H1 (cell line): ENCODE measurements at regions not wholly inside any gene's neighbourhood (a gene's known extent, or its start where the extent isn't known, plus 50 kb on each side); places are given as distances from the start of the nearest gene placed in this dataset.

Source experiments
- CTCF ChIA-PET: fragments of 300-600 bp; sonication (Branson Sonifier 250); formaldehyde crosslinking; loops from one replicate; lab custom pipeline; 2021; ENCODE audit not compliant: partially characterized antibody; lab: Charles Lee
- POLR2A ChIA-PET: fragments of 300-600 bp; sonication (Branson Sonifier 250); formaldehyde crosslinking; loops from one replicate; lab custom pipeline; 2021; ENCODE audit warnings: inconsistent platforms; ENCODE audit not compliant: partially characterized antibody; lab: Charles Lee
- DNase-seq, 2 experiments: peaks; one replicate each; pipeline versions ENCODE4 v3.0.0 to v3.0.0-alpha.2; 2010 to 2022; ENCODE audit warnings: low spot score in 2 of 2, low read depth in 1 of 2, mixed read lengths in 1 of 2
- FAIRE-seq: peaks from 2 replicates; lab custom pipeline; 2011; peaks lifted over from hg19 to GRCh38; lab: Jason Lieb, UNC
- H2AFZ ChIP-seq: 2 replicates; pipeline ENCODE4 v1.8.1; 2012; ENCODE audit warnings: low read length, inconsistent platforms
- H2AK5ac ChIP-seq: 2 replicates; pipeline ENCODE4 v1.6.1; 2013; ENCODE audit warnings: low read depth, low read length
- H2BK120ac ChIP-seq: replicated peaks from 2 replicates; pipeline ENCODE3; 2013; ENCODE audit warnings: low read depth, low read length, inconsistent platforms
- H2BK12ac ChIP-seq: 2 replicates; pipeline ENCODE4 v1.6.1; 2013; ENCODE audit warnings: low read depth, low read length
- H2BK15ac ChIP-seq: 2 replicates; pipeline ENCODE4 v1.6.1; 2013; ENCODE audit warnings: low read length
- H2BK20ac ChIP-seq: 2 replicates; pipeline ENCODE4 v1.6.1; 2013; ENCODE audit warnings: low read length
- H2BK5ac ChIP-seq: 2 replicates; pipeline ENCODE4 v1.6.1; 2013; ENCODE audit warnings: low read depth, low read length
- H3K14ac ChIP-seq: 2 replicates; pipeline ENCODE4 v1.6.1; 2013; ENCODE audit warnings: inconsistent platforms; ENCODE audit not compliant: insufficient read length
- H3K18ac ChIP-seq: 2 replicates; pipeline ENCODE4 v1.6.1; 2013; ENCODE audit warnings: low read length; ENCODE audit errors: extremely low read depth
- H3K23ac ChIP-seq: 2 replicates; pipeline ENCODE4 v1.6.1; 2013; ENCODE audit warnings: inconsistent platforms; ENCODE audit not compliant: insufficient read length
- H3K23me2 ChIP-seq: 2 replicates; pipeline ENCODE4 v1.6.1; 2013; ENCODE audit warnings: low read depth, low read length
- H3K27ac ChIP-seq: 2 replicates; pipeline ENCODE4 v1.6.1; 2011; ENCODE audit warnings: low read depth, low read length, inconsistent platforms
- H3K27me3 ChIP-seq, 4 experiments: replicated peaks in 1 of 4; 1 replicate in 1 of 4; 2 replicates in 3 of 4; pipeline versions ENCODE4 v1.6.1 to v1.8.1; 2011 to 2013; ENCODE audit warnings: low read length in 3 of 4, mild to moderate bottlenecking in 3 of 4, inconsistent platforms in 2 of 4, mixed read lengths in 2 of 4, moderate library complexity in 1 of 4; ENCODE audit not compliant: control insufficient read depth in 3 of 4, insufficient read depth in 3 of 4; ENCODE audit errors: extremely low read depth in 1 of 4
- H3K36me3 ChIP-seq, 4 experiments: 2 replicates each; pipeline versions ENCODE4 v1.6.1 to v1.8.1; 2011 to 2013; ENCODE audit warnings: mild to moderate bottlenecking in 4 of 4, low read length in 3 of 4, moderate library complexity in 2 of 4, control low read depth in 1 of 4, inconsistent platforms in 1 of 4; ENCODE audit not compliant: insufficient read depth in 4 of 4, control insufficient read depth in 2 of 4
- H3K4ac ChIP-seq: replicated peaks from 2 replicates; pipeline ENCODE3; 2013; ENCODE audit warnings: low read length, low read depth, mixed read lengths, inconsistent platforms; ENCODE audit not compliant: insufficient read length
- H3K4me1 ChIP-seq, 4 experiments: replicated peaks in 1 of 4; 1 replicate in 1 of 4; 2 replicates in 3 of 4; pipeline versions ENCODE4 v1.6.1 to v1.8.1; 2011 to 2013; ENCODE audit warnings: low read length in 3 of 4, inconsistent platforms in 2 of 4, mixed read lengths in 1 of 4; ENCODE audit not compliant: insufficient read depth in 4 of 4, control insufficient read depth in 3 of 4
- H3K4me2 ChIP-seq, 2 experiments: 2 replicates each; pipeline versions ENCODE4 v1.6.1 to v1.8.1; 2011 to 2013; ENCODE audit warnings: low read depth in 2 of 2, low read length in 2 of 2, control low read depth in 1 of 2, inconsistent platforms in 1 of 2, mild to moderate bottlenecking in 1 of 2; ENCODE audit not compliant: insufficient read depth in 1 of 2
- H3K4me3 ChIP-seq, 4 experiments: fragments of 200-600, 300-600 bp in 1 of 4; sonication (generic), shearing (Covaris generic), sonication (Bioruptor Twin) in 1 of 4; 2 replicates each; pipeline versions ENCODE4 v1.5.1 to v1.8.1; 2011 to 2016; ENCODE audit warnings: low read length in 4 of 4, low read depth in 3 of 4, control low read depth in 2 of 4, inconsistent platforms in 2 of 4, mild to moderate bottlenecking in 2 of 4, mixed read lengths in 1 of 4, moderate library complexity in 1 of 4; ENCODE audit not compliant: insufficient read depth in 2 of 4; ENCODE audit errors: extremely low read depth in 1 of 4
- H3K56ac ChIP-seq: replicated peaks from 2 replicates; pipeline ENCODE3; 2013; ENCODE audit warnings: low read depth, mild to moderate bottlenecking, mixed read lengths, low read length, inconsistent platforms; ENCODE audit not compliant: insufficient read length
- H3K79me1 ChIP-seq: 2 replicates; pipeline ENCODE4 v1.6.1; 2013; ENCODE audit warnings: low read depth, low read length, control low read depth
- H3K79me2 ChIP-seq, 2 experiments: 2 replicates each; pipeline versions ENCODE4 v1.6.1 to v1.8.1; 2012 to 2013; ENCODE audit warnings: low read length in 2 of 2, mild to moderate bottlenecking in 2 of 2, inconsistent platforms in 1 of 2; ENCODE audit not compliant: insufficient read depth in 2 of 2, control insufficient read depth in 1 of 2
- H3K9ac ChIP-seq, 4 experiments: replicated peaks in 1 of 4; 1 replicate in 1 of 4; 2 replicates in 3 of 4; pipeline versions ENCODE4 v1.6.1 to v1.8.1; 2011 to 2013; ENCODE audit warnings: low read depth in 3 of 4, low read length in 3 of 4, control low read depth in 2 of 4, mild to moderate bottlenecking in 2 of 4, moderate library complexity in 2 of 4, inconsistent platforms in 1 of 4; ENCODE audit errors: extremely low read depth in 1 of 4
- H3K9me3 ChIP-seq, 2 experiments: 2 replicates each; pipeline versions ENCODE4 v1.6.1 to v1.8.1; 2012 to 2013; ENCODE audit warnings: mild to moderate bottlenecking in 2 of 2, moderate library complexity in 2 of 2, control low read depth in 1 of 2, inconsistent platforms in 1 of 2, low read depth in 1 of 2, low read length in 1 of 2, mixed read lengths in 1 of 2; ENCODE audit not compliant: insufficient read depth in 2 of 2
- H4K20me1 ChIP-seq, 2 experiments: replicated peaks in 1 of 2; 2 replicates each; pipeline versions ENCODE3 to v1.8.1; 2011 to 2013; ENCODE audit warnings: inconsistent platforms in 2 of 2, low read length in 2 of 2, mild to moderate bottlenecking in 1 of 2; ENCODE audit not compliant: insufficient read depth in 2 of 2, control insufficient read depth in 1 of 2
- H4K5ac ChIP-seq: 2 replicates; pipeline ENCODE4 v1.6.1; 2013; ENCODE audit warnings: low read length, low read depth, mixed read lengths, inconsistent platforms; ENCODE audit not compliant: insufficient read length
- H4K8ac ChIP-seq: 2 replicates; pipeline ENCODE4 v1.8.0; 2013; ENCODE audit warnings: mild to moderate bottlenecking, moderate library complexity, low read length, inconsistent platforms; ENCODE audit not compliant: insufficient read depth; ENCODE audit errors: extremely low read depth
- H4K91ac ChIP-seq: replicated peaks from 2 replicates; pipeline ENCODE3; 2013; ENCODE audit warnings: low read length, mixed read lengths, inconsistent platforms; ENCODE audit not compliant: insufficient read length
- CBX8 ChIP-seq: fragments of 300-800, 300-1000 bp; sonication (generic); IDR thresholded peaks from 2 replicates; pipeline ENCODE4 v1.7.1; 2016; ENCODE audit warnings: low read depth, low read length, borderline replicate concordance
- EP300 ChIP-seq, 2 experiments: IDR thresholded peaks; 1 replicate in 1 of 2; 2 replicates in 1 of 2; pipeline ENCODE4 v1.6.1; 2011 to 2012; ENCODE audit warnings: low read depth in 2 of 2, low read length in 2 of 2, mild to moderate bottlenecking in 2 of 2, borderline replicate concordance in 1 of 2, inconsistent platforms in 1 of 2, moderate library complexity in 1 of 2
- FOSL1 ChIP-seq: IDR thresholded peaks from 2 replicates; pipeline ENCODE4 v1.6.1; 2011; ENCODE audit warnings: mild to moderate bottlenecking, low read depth, low read length, moderate library complexity; ENCODE audit not compliant: insufficient read depth
- KDM1A ChIP-seq: fragments of 200-600, 300-600 bp; sonication (generic); IDR thresholded peaks from 2 replicates; pipeline ENCODE4 v1.7.1; 2016; ENCODE audit warnings: mild to moderate bottlenecking, low read length, borderline replicate concordance
- RFX5 ChIP-seq: IDR thresholded peaks from 2 replicates; pipeline ENCODE4 v1.6.1; 2011; ENCODE audit warnings: low read depth, low read length, improper control_type of control experiment, borderline replicate concordance
- SUZ12 ChIP-seq: fragments of 200-600 bp; sonication (generic); IDR thresholded peaks from 2 replicates; pipeline ENCODE4 v1.6.1; 2012; ENCODE audit warnings: mild to moderate bottlenecking, inconsistent platforms, low read length, moderate library complexity, mixed read lengths
- WGBS, 2 experiments: shearing (Covaris generic) in 1 of 2; methylation state at CpG; one replicate each; pipeline versions ENCODE4 v1.1.6 to v1.1.7; 2013 to 2015; ENCODE audit warnings: low lambda C conversion rate in 2 of 2, mixed read lengths in 2 of 2, inconsistent platforms in 1 of 2, low coverage in 1 of 2, missing lambda C conversion rate in 1 of 2; ENCODE audit not compliant: insufficient replicate concordance in 2 of 2, insufficient coverage in 1 of 2, insufficient read length in 1 of 2; ENCODE audit errors: extremely low coverage in 1 of 2, missing lambda C conversion rate in 1 of 2; 5-methylcytosine and 5-hydroxymethylcytosine counted together
- TF ChIP-seq, protein P1 (sequence below), 3 experiments: IDR thresholded peaks; 1 replicate in 2 of 3; 2 replicates in 1 of 3; pipeline versions ENCODE4 v1.5.1 to v1.6.1; 2011; ENCODE audit warnings: low read length in 3 of 3, mild to moderate bottlenecking in 3 of 3, inconsistent platforms in 2 of 3, low read depth in 1 of 3, moderate library complexity in 1 of 3; ENCODE audit not compliant: insufficient read depth in 1 of 3; ENCODE audit errors: control extremely low read depth in 1 of 3

DNA sequence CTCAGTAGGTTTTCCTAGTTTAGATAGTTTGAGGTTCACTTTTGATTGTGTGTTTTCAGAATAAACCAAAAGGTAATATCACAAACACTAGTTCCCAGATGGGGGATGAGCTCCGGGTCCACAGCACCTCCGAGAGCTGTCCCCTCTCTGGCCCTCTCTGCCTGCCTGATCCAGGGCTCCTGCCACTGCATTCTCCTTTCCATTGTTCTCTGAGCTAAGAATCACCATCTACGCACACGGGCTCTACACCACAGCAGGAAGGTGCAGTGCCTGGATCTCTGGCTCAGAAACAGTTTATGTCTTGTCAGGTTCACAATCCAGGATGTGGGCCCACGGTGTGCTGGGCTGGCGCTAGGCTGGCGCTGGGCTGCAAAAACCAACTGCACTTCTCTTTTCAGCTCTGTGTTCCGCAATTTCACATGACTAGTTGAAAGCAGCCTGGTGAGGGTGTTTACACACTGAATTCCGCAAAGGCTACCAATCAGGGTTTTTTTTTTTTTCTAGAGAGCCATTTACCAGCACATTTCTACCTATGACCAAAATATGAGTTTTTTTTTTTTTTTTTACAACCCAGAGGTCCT lies 167.5 kb downstream of the SOD2 start:
- H2BK20ac ChIP-seq, result no peak overlapping the region
- no peak overlapping the region for H2BK5ac ChIP-seq
- no peak overlapping the region for H2BK120ac ChIP-seq
- no peak overlapping the region for H3K14ac ChIP-seq
- no peaks in the 10 kb centered on the region for H3K79me2 ChIP-seq
- no peak overlapping the region for H4K91ac ChIP-seq
- H3K79me1 ChIP-seq, result no peaks in the 10 kb centered on the region
- H2AK5ac ChIP-seq, result no peak overlapping the region
- no peak overlapping the region for H2BK12ac ChIP-seq
- no peak overlapping the region for H3K4me2 ChIP-seq
- H3K23me2 ChIP-seq, result no peaks in the 10 kb centered on the region; the same call in 1 of the 2 replicates
- no peaks in the 10 kb centered on the region for H3K36me3 ChIP-seq
- TF ChIP-seq KDM1A (no peak), CBX8 (no peak), SUZ12 (no peak), EP300 (IDR thresholded peaks at IDR 0.05; ENCODE audit: borderline replicate concordance in 1 of 2, low read depth in 2 of 2, low read length in 2 of 2) (no peak), RFX5 (no peak), FOSL1 (no peak)
- TF ChIP-seq, protein P1, sequence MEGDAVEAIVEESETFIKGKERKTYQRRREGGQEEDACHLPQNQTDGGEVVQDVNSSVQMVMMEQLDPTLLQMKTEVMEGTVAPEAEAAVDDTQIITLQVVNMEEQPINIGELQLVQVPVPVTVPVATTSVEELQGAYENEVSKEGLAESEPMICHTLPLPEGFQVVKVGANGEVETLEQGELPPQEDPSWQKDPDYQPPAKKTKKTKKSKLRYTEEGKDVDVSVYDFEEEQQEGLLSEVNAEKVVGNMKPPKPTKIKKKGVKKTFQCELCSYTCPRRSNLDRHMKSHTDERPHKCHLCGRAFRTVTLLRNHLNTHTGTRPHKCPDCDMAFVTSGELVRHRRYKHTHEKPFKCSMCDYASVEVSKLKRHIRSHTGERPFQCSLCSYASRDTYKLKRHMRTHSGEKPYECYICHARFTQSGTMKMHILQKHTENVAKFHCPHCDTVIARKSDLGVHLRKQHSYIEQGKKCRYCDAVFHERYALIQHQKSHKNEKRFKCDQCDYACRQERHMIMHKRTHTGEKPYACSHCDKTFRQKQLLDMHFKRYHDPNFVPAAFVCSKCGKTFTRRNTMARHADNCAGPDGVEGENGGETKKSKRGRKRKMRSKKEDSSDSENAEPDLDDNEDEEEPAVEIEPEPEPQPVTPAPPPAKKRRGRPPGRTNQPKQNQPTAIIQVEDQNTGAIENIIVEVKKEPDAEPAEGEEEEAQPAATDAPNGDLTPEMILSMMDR (IDR thresholded peaks at IDR 0.05; ENCODE audit: control extremely low read depth in 1 of 3, insufficient read depth in 1 of 3, low read depth in 1 of 3, low read length in 3 of 3), result no peak
- WGBS, 2 experiments, result 80% methylated on average over 9 of the region's 9 CpGs; no CpG with 5 or more reads in 1 of the 2 experiments
- H4K5ac ChIP-seq, result no peak overlapping the region
- H4K8ac ChIP-seq, result no peak overlapping the region
- no peak overlapping the region for H3K4me3 ChIP-seq
- CTCF ChIA-PET, result interaction anchor here (1.2 kb wide), 1 partner anchor 96 kb away, joined by 3 read pairs; no protein-coding TSS in a partner anchor
- no peak overlapping the region for H3K4ac ChIP-seq
- no peak overlapping the region for H3K27ac ChIP-seq
- H3K27me3 ChIP-seq, result no peaks in the 10 kb centered on the region
- H2AFZ ChIP-seq, result no peak overlapping the region
- no peaks in the 10 kb centered on the region for H4K20me1 ChIP-seq
- H3K9ac ChIP-seq, result no peak overlapping the region
- no peak for FAIRE-seq
- H3K18ac ChIP-seq, result no peak overlapping the region
- peaks cover 74 to 80% of the 10 kb centered on the region in 2 experiments for H3K9me3 ChIP-seq
- DNase-seq, result no peak
- H3K23ac ChIP-seq, result no peak overlapping the region
- H3K4me1 ChIP-seq, result no peaks in the 10 kb centered on the region
- H2BK15ac ChIP-seq, result no peak overlapping the region
- H3K56ac ChIP-seq, result no peak overlapping the region
- POLR2A ChIA-PET, result interaction anchor here (0.7 kb wide), 1 partner anchor 70 kb away, joined by 3 read pairs; no protein-coding TSS in a partner anchor
